Nephron progenitor cell (in vitro differentiated cells): ENCODE measurements at regions not wholly inside any gene's neighbourhood (a gene's known extent, or its start where the extent isn't known, plus 50 kb on each side); places are given as distances from the start of the nearest gene placed in this dataset.

ENCODE experiments used
- DNase-seq: peaks from one replicate; pipeline ENCODE4 v3.0.0; 2021
- H3K27ac Mint-ChIP-seq: 2 replicates; pipeline ENCODE4 v1.8.0; 2021; ENCODE audit warnings: mild to moderate bottlenecking, moderate library complexity, mixed read lengths
- H3K27me3 Mint-ChIP-seq: 2 replicates; pipeline ENCODE4 v1.8.0; 2021; ENCODE audit warnings: mild to moderate bottlenecking, low read depth, mixed read lengths; ENCODE audit not compliant: poor library complexity
- H3K36me3 Mint-ChIP-seq: 2 replicates; pipeline ENCODE4 v1.8.0; 2021; ENCODE audit warnings: low read depth, mixed read lengths
- H3K4me1 Mint-ChIP-seq: 2 replicates; pipeline ENCODE4 v1.8.0; 2021; ENCODE audit warnings: mixed read lengths
- H3K4me3 Mint-ChIP-seq: 2 replicates; pipeline ENCODE4 v1.8.0; 2021; ENCODE audit warnings: mild to moderate bottlenecking, moderate library complexity, mixed read lengths
- H3K9me3 Mint-ChIP-seq: 2 replicates; pipeline ENCODE4 v1.8.0; 2021; ENCODE audit warnings: mild to moderate bottlenecking, moderate library complexity, mixed read lengths
- CTCF ChIP-seq: fragments of 200-600 bp; sonication (generic); IDR thresholded peaks from 2 replicates; pipeline ENCODE4 v1.5.0; 2021; ENCODE audit warnings: antibody characterized with exemption

GRCh38 chr6:90729057-90729456 is 142.2 kb upstream of the MAP3K7 start:
- Mint-ChIP-seq H3K9me3 (peaks cover under 1% of the 10 kb centered on the region), H3K27ac (no peak overlapping the region), H3K36me3 (no peaks in the 10 kb centered on the region), H3K4me1 (peaks cover 13% of the 10 kb centered on the region), H3K4me3 (no peak overlapping the region), H3K27me3 (peaks cover 8% of the 10 kb centered on the region)
- DNase-seq = no peak
- no peak for TF ChIP-seq CTCF

GRCh38 chr6:90722648-90723047 is 135.8 kb upstream of the MAP3K7 start:
- TF ChIP-seq CTCF = no peak
- Mint-ChIP-seq H3K27me3 (peaks cover under 1% of the 10 kb centered on the region), H3K9me3 (no peaks in the 10 kb centered on the region)

GRCh38 chr6:90720404-90720803 is 133.5 kb upstream of the MAP3K7 start:
- no peak for DNase-seq
- H3K4me1 Mint-ChIP-seq = peaks cover 12% of the 10 kb centered on the region
- no peak for TF ChIP-seq CTCF
- no peak overlapping the region for H3K27ac Mint-ChIP-seq
- H3K9me3 Mint-ChIP-seq = no peaks in the 10 kb centered on the region
- H3K36me3 Mint-ChIP-seq = no peaks in the 10 kb centered on the region
- H3K27me3 Mint-ChIP-seq = peaks cover 8% of the 10 kb centered on the region
- H3K4me3 Mint-ChIP-seq = no peak overlapping the region

More at GRCh38 chr6:90722648-90723047, 135.8 kb upstream of the MAP3K7 start:
- no peak for DNase-seq
- Mint-ChIP-seq H3K4me1 (no peaks in the 10 kb centered on the region), H3K27ac (no peak overlapping the region), H3K36me3 (no peaks in the 10 kb centered on the region), H3K4me3 (no peak overlapping the region)

- Mint-ChIP-seq H3K27ac (no peak overlapping the region), H3K4me1 (peaks cover 12% of the 10 kb centered on the region), H3K27me3 (peaks cover 8% of the 10 kb centered on the region)
Observed at GRCh38 chr6:90719321-90720195, 132.7 kb upstream of the MAP3K7 start.

GRCh38 chr6:90716376-90716775 is 129.5 kb upstream of the MAP3K7 start:
- no peak for DNase-seq
- Mint-ChIP-seq H3K4me3 (no peak overlapping the region), H3K36me3 (no peaks in the 10 kb centered on the region), H3K27me3 (peaks cover 8% of the 10 kb centered on the region), H3K4me1 (peaks cover 12% of the 10 kb centered on the region), H3K9me3 (no peaks in the 10 kb centered on the region), H3K27ac (no peak overlapping the region)
- TF ChIP-seq CTCF = no peak

More at GRCh38 chr6:90719321-90720195, 132.7 kb upstream of the MAP3K7 start:
- no peak for DNase-seq
- H3K9me3 Mint-ChIP-seq = no peaks in the 10 kb centered on the region
- no peak for TF ChIP-seq CTCF
- no peak overlapping the region for H3K4me3 Mint-ChIP-seq
- no peaks in the 10 kb centered on the region for H3K36me3 Mint-ChIP-seq
